BE2C (cell line): ENCODE measurements at regions not wholly inside any gene's neighbourhood (a gene's known extent, or its start where the extent isn't known, plus 50 kb on each side); places are given as distances from the start of the nearest gene placed in this dataset.

ENCODE experiments used
- DNase-seq: peaks from one replicate; pipeline ENCODE4 v3.0.0-alpha.2; 2020
- H3K27me3 ChIP-seq: fragments of 250-450 bp; sonication (Bioruptor Pico); 2 replicates; pipeline ENCODE4 v1.5.1; 2020; ENCODE audit warnings: mild to moderate bottlenecking
- H3K36me3 ChIP-seq: fragments of 250-450 bp; sonication (Bioruptor Pico); 2 replicates; pipeline ENCODE4 v1.5.1; 2020; ENCODE audit warnings: mild to moderate bottlenecking
- H3K4me1 ChIP-seq: fragments of 250-450 bp; sonication (Bioruptor Pico); 2 replicates; pipeline ENCODE4 v1.5.1; 2020
- H3K4me3 ChIP-seq: 2 replicates; pipeline ENCODE4 v1.5.1; 2011; ENCODE audit warnings: low read depth, low read length
- H3K9me3 ChIP-seq: fragments of 250-450 bp; sonication (Bioruptor Pico); 2 replicates; pipeline ENCODE4 v1.5.1; 2020
- TF ChIP-seq, protein P1 (sequence below): IDR thresholded peaks from 2 replicates; pipeline ENCODE4 v1.5.1; 2012; ENCODE audit warnings: mild to moderate bottlenecking, low read depth, low read length

DNA sequence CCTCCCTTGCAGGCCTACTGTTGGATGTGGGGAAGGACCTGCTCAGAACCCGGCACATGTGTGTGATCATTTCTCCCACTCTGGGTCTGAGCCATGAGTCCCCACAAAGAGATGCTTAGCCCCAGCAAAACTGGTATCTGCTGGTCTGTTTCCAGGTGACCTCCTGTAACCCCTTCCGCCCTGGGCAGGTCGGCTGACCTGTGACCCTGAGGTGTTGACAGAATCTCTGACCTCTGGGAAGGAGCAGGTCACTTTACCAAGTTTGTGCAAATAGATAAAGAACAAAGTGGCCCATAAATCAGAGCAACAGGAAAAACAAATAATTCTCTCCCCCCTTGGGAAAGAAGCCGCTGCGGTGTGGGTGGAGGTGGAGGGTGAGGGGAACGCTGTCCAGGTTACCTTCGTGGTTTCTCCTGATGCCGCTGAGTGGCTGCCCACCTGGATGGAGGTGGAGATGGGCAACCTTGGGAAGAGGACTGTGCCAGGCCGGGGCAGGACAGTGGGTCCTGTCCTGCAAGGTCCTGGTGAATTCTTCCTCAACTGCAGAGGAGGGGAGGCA is 174.0 kb upstream of the MYCN start:
- Histone ChIP-seq H3K4me3 (no peak overlapping the region), H3K9me3 (no peaks in the 10 kb centered on the region), H3K36me3 (no peaks in the 10 kb centered on the region), H3K27me3 (no peaks in the 10 kb centered on the region), H3K4me1 (no peaks in the 10 kb centered on the region)
- no peak for DNase-seq
- TF ChIP-seq, protein P1, sequence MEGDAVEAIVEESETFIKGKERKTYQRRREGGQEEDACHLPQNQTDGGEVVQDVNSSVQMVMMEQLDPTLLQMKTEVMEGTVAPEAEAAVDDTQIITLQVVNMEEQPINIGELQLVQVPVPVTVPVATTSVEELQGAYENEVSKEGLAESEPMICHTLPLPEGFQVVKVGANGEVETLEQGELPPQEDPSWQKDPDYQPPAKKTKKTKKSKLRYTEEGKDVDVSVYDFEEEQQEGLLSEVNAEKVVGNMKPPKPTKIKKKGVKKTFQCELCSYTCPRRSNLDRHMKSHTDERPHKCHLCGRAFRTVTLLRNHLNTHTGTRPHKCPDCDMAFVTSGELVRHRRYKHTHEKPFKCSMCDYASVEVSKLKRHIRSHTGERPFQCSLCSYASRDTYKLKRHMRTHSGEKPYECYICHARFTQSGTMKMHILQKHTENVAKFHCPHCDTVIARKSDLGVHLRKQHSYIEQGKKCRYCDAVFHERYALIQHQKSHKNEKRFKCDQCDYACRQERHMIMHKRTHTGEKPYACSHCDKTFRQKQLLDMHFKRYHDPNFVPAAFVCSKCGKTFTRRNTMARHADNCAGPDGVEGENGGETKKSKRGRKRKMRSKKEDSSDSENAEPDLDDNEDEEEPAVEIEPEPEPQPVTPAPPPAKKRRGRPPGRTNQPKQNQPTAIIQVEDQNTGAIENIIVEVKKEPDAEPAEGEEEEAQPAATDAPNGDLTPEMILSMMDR = no peak

DNA sequence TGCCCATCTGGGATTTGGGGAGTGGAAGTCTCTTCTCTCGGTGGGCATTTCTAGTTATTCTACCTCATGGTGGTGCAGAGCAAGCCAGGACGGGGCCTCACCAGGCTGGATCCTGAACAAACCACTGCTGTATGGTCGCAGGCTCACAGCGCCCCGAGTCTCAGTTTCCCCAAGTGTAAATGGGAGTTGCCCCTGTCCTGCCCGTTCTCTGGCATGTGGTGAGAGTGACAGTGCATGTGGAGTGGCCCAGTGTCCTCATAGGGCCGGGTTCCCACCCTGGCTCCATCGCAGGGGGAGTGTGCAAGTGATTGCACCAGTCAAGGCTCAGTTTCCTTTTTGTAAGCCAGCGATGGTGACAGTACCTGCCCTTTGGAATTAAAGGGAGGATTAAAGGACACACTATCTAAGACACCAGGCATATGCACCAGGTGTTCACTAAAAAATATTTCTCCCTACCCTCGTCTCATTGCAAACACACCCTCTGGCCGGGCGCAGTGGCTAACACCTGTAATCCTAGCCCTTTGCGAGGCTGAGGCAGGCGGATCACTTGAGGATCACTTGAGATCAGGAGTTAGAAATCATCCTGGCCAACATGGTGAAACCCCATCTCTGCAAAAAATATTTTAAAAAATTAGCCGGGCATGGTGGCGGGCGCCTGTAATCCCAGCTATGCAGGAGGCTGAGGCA is 173.3 kb upstream of the MYCN start:
- Histone ChIP-seq H3K36me3 (no peaks in the 10 kb centered on the region), H3K9me3 (no peaks in the 10 kb centered on the region), H3K4me1 (no peaks in the 10 kb centered on the region), H3K27me3 (no peaks in the 10 kb centered on the region), H3K4me3 (no peak overlapping the region)
- DNase-seq = no peak
- TF ChIP-seq, protein P1 = no peak

DNA sequence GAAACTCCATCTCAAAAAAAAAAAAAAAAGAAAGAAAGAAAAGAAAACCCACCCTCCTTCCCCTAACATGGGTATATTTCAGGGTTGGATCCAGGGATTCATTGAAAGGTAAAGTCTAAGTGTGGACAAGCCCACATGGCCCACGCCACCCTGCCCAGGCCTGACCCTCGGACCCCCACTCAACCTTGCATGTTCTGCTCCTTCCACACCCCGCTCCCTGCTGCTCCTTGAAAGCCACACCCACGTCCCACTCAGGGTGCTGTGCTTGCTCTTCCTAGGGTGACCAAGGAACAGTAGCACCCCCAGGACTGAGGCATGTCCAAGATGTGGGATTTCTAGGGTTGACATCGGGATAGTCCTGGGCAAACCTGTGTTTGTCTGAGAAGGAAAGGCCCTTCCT is 172.7 kb upstream of the MYCN start:
- no peak overlapping the region for H3K4me3 ChIP-seq
- DNase-seq = no peak
- no peaks in the 10 kb centered on the region for H3K27me3 ChIP-seq
- TF ChIP-seq, protein P1 = no peak
- no peaks in the 10 kb centered on the region for H3K9me3 ChIP-seq
- H3K4me1 ChIP-seq = no peaks in the 10 kb centered on the region
- H3K36me3 ChIP-seq = no peaks in the 10 kb centered on the region

DNA sequence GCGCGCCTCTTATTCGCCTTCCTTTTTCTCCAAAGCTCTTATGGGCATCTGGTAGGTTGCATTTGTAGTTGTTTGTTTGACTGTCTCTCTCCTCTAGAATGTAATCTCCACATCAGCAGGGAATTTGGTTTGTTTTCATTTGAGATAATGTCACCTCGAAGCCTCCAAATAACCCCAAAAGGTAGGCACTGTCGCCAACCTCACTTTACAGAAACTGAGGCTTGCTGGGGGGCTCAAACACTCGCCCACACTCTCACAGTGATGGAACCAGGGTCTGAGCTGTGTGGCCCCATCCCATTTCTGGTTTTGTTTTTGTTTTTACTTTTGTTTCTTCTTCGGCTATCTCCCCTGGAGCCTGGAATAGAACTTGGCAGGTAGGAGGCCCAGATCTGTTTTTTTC is 172.2 kb upstream of the MYCN start:
- no peak overlapping the region for H3K4me3 ChIP-seq
- TF ChIP-seq, protein P1 = no peak
- DNase-seq = no peak
- no peaks in the 10 kb centered on the region for H3K36me3 ChIP-seq
- no peaks in the 10 kb centered on the region for H3K4me1 ChIP-seq
- no peaks in the 10 kb centered on the region for H3K27me3 ChIP-seq
- no peaks in the 10 kb centered on the region for H3K9me3 ChIP-seq

DNA sequence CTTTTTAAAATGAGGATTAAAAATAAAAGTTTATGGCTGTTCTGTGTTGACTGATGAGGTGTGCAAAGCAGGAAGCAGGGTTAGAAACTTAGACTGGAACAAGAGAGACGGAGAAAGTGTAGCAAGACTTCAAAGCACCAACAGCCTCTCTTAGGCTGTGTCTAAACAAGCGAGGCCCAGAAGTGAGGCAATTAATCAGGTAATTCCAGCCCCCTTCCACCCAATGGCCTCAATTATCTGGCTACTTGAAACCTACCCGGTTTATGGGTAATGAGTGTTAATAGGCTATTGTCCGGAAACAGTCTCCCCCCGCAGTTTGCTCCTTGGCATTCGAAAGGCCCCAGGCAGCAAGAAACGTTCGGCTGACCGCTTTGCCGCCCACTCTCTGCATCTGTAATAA is 171.7 kb upstream of the MYCN start:
- Histone ChIP-seq H3K27me3 (no peaks in the 10 kb centered on the region), H3K36me3 (no peaks in the 10 kb centered on the region), H3K4me1 (no peaks in the 10 kb centered on the region), H3K4me3 (no peak overlapping the region), H3K9me3 (no peaks in the 10 kb centered on the region)
- TF ChIP-seq, protein P1 = no peak
- DNase-seq = no peak

DNA sequence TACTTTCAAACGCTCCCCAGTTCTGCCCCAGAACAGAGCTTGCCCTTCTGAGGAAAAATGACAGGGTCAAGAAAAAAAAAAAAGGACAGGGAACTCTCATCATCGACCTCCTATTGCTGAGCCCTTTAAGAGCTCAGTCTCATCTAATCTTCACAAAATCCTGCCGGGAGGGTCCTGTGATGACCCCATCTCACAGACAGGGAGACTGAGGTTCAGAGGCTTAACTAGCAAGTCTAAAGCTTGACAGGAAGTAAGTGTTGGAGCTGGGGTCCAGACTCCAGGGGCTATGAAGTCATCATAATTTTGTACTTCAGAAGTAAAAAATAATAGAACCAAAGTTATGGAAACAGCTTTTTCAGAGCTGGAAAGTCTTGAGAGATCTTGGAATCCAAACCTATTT is 171.1 kb upstream of the MYCN start:
- H3K27me3 ChIP-seq = no peaks in the 10 kb centered on the region
- H3K4me1 ChIP-seq = no peaks in the 10 kb centered on the region
- no peaks in the 10 kb centered on the region for H3K36me3 ChIP-seq
- no peak for DNase-seq
- TF ChIP-seq, protein P1 = no peak
- no peak overlapping the region for H3K4me3 ChIP-seq
- H3K9me3 ChIP-seq = no peaks in the 10 kb centered on the region
